IMR-90 (cell line): ENCODE measurements at regions not wholly inside any gene's neighbourhood (a gene's known extent, or its start where the extent isn't known, plus 50 kb on each side); places are given as distances from the start of the nearest gene placed in this dataset.

Source experiments
- ATAC-seq: fragments of 200-7000 bp; cut with Tn5 transposase; 2 replicates; pipeline ENCODE4 v1.9.1; 2020; ENCODE audit warnings: low read depth, mild to moderate bottlenecking, moderate library complexity
- BruUV-seq: library from RNA; stranded (reverse); fragments of 400-500 nt; replicated peaks from 2 replicates; lab custom pipeline; 2021; lab: Mats Ljungman, UMichigan
- CTCF ChIA-PET: fragments of 300-600 bp; formaldehyde crosslinking; extraction: SDS; loops from one replicate; lab custom pipeline; 2021; ENCODE audit warnings: antibody characterized with exemption; lab: Yijun Ruan, JAX
- POLR2A ChIA-PET: fragments of 300-600 bp; sonication (Branson Sonifier 250); formaldehyde crosslinking; loops from one replicate; lab custom pipeline; 2022; ENCODE audit warnings: antibody characterized with exemption; ENCODE audit not compliant: unreplicated experiment; lab: Charles Lee
- DNase-seq: peaks from one replicate; pipeline ENCODE4 v3.0.0; 2013
- H2AFZ ChIP-seq: replicated peaks from 2 replicates; pipeline ENCODE3; 2013; ENCODE audit warnings: low read length, mild to moderate bottlenecking; ENCODE audit not compliant: poor library complexity
- H2AK5ac ChIP-seq: 2 replicates; pipeline ENCODE4 v1.6.1; 2013; ENCODE audit warnings: low read depth, low read length, inconsistent platforms
- H2AK9ac ChIP-seq: replicated peaks from 2 replicates; pipeline ENCODE3; 2013; ENCODE audit warnings: mild to moderate bottlenecking, low read depth, low read length, moderate library complexity; ENCODE audit not compliant: poor library complexity
- H2BK120ac ChIP-seq: 2 replicates; pipeline ENCODE4 v1.6.1; 2013; ENCODE audit warnings: low read depth, low read length, inconsistent platforms
- H2BK15ac ChIP-seq: 3 replicates; pipeline ENCODE4 v1.6.1; 2013; ENCODE audit warnings: low read depth, low read length, inconsistent platforms
- H2BK20ac ChIP-seq: 2 replicates; pipeline ENCODE4 v1.6.1; 2013; ENCODE audit warnings: low read depth, mild to moderate bottlenecking, inconsistent platforms, low read length, moderate library complexity
- H2BK5ac ChIP-seq: 2 replicates; pipeline ENCODE4 v1.6.1; 2013; ENCODE audit warnings: mild to moderate bottlenecking, low read depth, low read length, inconsistent platforms; ENCODE audit not compliant: poor library complexity, severe bottlenecking
- H3K14ac ChIP-seq: replicated peaks from 2 replicates; pipeline ENCODE4 v1.6.1; 2013; ENCODE audit warnings: low read depth, low read length, inconsistent platforms
- H3K18ac ChIP-seq: 2 replicates; pipeline ENCODE4 v1.6.1; 2013; ENCODE audit warnings: low read depth, low read length, control low read depth
- H3K23ac ChIP-seq: 2 replicates; pipeline ENCODE4 v1.6.1; 2013; ENCODE audit warnings: low read depth, low read length, inconsistent platforms
- H3K27ac ChIP-seq: 2 replicates; pipeline ENCODE4 v1.5.1; 2013; ENCODE audit warnings: mild to moderate bottlenecking, control low read depth, low read length; ENCODE audit not compliant: insufficient read depth
- H3K27me3 ChIP-seq: 2 replicates; pipeline ENCODE4 v1.6.1; 2013; ENCODE audit warnings: low read length; ENCODE audit not compliant: control insufficient read depth, insufficient read depth
- H3K36me3 ChIP-seq: 2 replicates; pipeline ENCODE4 v1.6.1; 2013; ENCODE audit warnings: low read length, mixed read lengths; ENCODE audit not compliant: control insufficient read depth, insufficient read depth
- H3K4ac ChIP-seq: 2 replicates; pipeline ENCODE4 v1.6.1; 2013; ENCODE audit warnings: low read depth, low read length, inconsistent platforms
- H3K4me1 ChIP-seq: 2 replicates; pipeline ENCODE4 v1.6.1; 2013; ENCODE audit warnings: low read length, mixed read lengths; ENCODE audit not compliant: control insufficient read depth, insufficient read depth
- H3K4me2 ChIP-seq: 2 replicates; pipeline ENCODE4 v1.6.1; 2013; ENCODE audit warnings: low read depth, mild to moderate bottlenecking, control low read depth, low read length, moderate library complexity
- H3K4me3 ChIP-seq: 2 replicates; pipeline ENCODE4 v1.5.1; 2013; ENCODE audit warnings: low read depth, mild to moderate bottlenecking, control low read depth, low read length, moderate library complexity; ENCODE audit not compliant: insufficient read depth
- H3K56ac ChIP-seq: 2 replicates; pipeline ENCODE4 v1.6.1; 2013; ENCODE audit warnings: low read length, inconsistent platforms; ENCODE audit not compliant: insufficient read depth; ENCODE audit errors: extremely low read depth
- H3K79me1 ChIP-seq, 2 experiments: 2 replicates each; pipeline ENCODE4 v1.6.1; 2013; ENCODE audit warnings: low read length in 2 of 2, inconsistent platforms in 1 of 2, low read depth in 1 of 2
- H3K9ac ChIP-seq: 2 replicates; pipeline ENCODE4 v1.6.1; 2013; ENCODE audit warnings: low read depth, low read length, control low read depth
- H3K9me1 ChIP-seq: 2 replicates; pipeline ENCODE4 v1.6.1; 2013; ENCODE audit warnings: low read length, inconsistent platforms; ENCODE audit not compliant: insufficient read depth
- H3K9me3 ChIP-seq: 2 replicates; pipeline ENCODE4 v1.6.1; 2013; ENCODE audit warnings: low read length; ENCODE audit not compliant: control insufficient read depth, insufficient read depth
- H4K20me1 ChIP-seq: 2 replicates; pipeline ENCODE4 v1.6.1; 2013; ENCODE audit warnings: low read length, inconsistent platforms; ENCODE audit not compliant: insufficient read depth
- H4K5ac ChIP-seq: 2 replicates; pipeline ENCODE4 v1.6.1; 2013; ENCODE audit warnings: mild to moderate bottlenecking, low read depth, low read length, control low read depth
- H4K8ac ChIP-seq, 2 experiments: 2 replicates each; pipeline ENCODE4 v1.6.1; 2013; ENCODE audit warnings: low read depth in 2 of 2, low read length in 2 of 2, control low read depth in 1 of 2, inconsistent platforms in 1 of 2
- H4K91ac ChIP-seq: 2 replicates; pipeline ENCODE4 v1.6.1; 2013; ENCODE audit warnings: low read depth, low read length, inconsistent platforms; ENCODE audit not compliant: insufficient read depth
- CEBPB ChIP-seq: IDR thresholded peaks from 2 replicates; pipeline ENCODE4 v1.6.1; 2012; ENCODE audit warnings: low read depth, low read length, improper control_type of control experiment
- CHD1 ChIP-seq: IDR thresholded peaks from 2 replicates; pipeline ENCODE4 v1.6.1; 2012; ENCODE audit warnings: low read depth, low read length, improper control_type of control experiment
- MAZ ChIP-seq: IDR thresholded peaks from 2 replicates; pipeline ENCODE4 v1.6.1; 2012; ENCODE audit warnings: low read depth, mild to moderate bottlenecking, low read length, improper control_type of control experiment, moderate library complexity, borderline replicate concordance
- MXI1 ChIP-seq: IDR thresholded peaks from 2 replicates; pipeline ENCODE4 v1.6.1; 2012; ENCODE audit warnings: low read depth, mild to moderate bottlenecking, low read length, moderate library complexity, borderline replicate concordance
- NFE2L2 ChIP-seq: fragments of 150-350 bp; IDR thresholded peaks from 2 replicates; pipeline ENCODE4 v1.6.1; 2016; ENCODE audit warnings: low read depth, mild to moderate bottlenecking, low read length
- POLR2A ChIP-seq: IDR thresholded peaks from 2 replicates; pipeline ENCODE4 v1.6.1; 2012; ENCODE audit warnings: mild to moderate bottlenecking, low read depth, low read length
- RCOR1 ChIP-seq: IDR thresholded peaks from 2 replicates; pipeline ENCODE4 v1.6.1; 2012; ENCODE audit warnings: mild to moderate bottlenecking, low read length, improper control_type of control experiment; ENCODE audit not compliant: insufficient replicate concordance
- WGBS, 2 experiments: methylation state at CpG; one replicate each; pipeline versions ENCODE4 v1.1.5 to v1.1.7; 2013; ENCODE audit warnings: missing lambda C conversion rate in 2 of 2; ENCODE audit not compliant: insufficient read length in 1 of 2; ENCODE audit errors: extremely low coverage in 2 of 2; 5-methylcytosine and 5-hydroxymethylcytosine counted together
- dilution Hi-C: fragments of 300-500 bp; cut with HindIII; formaldehyde crosslinking; loops from one replicate; pipeline ENCODE4 v1.14.3; 2018; ENCODE audit warnings: low sequenced_read_pairs; ENCODE audit not compliant: unreplicated experiment
- in situ Hi-C: fragments of 300-500 bp; cut with MboI; formaldehyde crosslinking; loops from 3 replicates; pipeline ENCODE4 v1.14.3; 2019; ENCODE audit warnings: low sequenced_read_pairs, inconsistent platforms, mixed read lengths
- intact Hi-C: fragments of 100-400 bp; cut with micrococcal nuclease; formaldehyde crosslinking; loops from 2 replicates; pipeline ENCODE4 v1.10.0; 2022
- TF ChIP-seq, protein P1 (sequence below): fragments of 150-350 bp; IDR thresholded peaks from 2 replicates; pipeline ENCODE4 v1.6.1; 2016; ENCODE audit warnings: low read depth, mild to moderate bottlenecking, low read length, moderate library complexity, borderline replicate concordance

DNA sequence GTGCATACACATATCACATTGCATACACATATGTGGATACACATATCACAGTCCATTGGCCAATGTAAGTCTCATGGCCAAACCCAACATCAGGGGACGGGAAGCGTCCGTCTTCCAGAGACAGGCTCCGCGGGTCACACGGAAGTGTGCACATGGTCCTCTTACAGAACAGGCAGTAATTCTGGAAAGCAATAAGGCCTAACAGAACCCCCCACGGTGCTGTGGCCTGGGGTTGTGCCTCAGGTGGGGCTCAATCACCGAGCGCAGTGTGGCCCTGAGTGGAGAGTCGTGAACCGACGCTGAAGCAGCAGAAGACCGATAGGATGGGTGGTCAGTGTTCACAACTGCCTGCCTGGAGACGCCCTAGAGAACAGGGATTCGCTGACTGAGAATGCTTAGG is 857.3 kb downstream of the GALR1 start:
- Histone ChIP-seq H2AK9ac (no peak overlapping the region), H2BK120ac (no peak overlapping the region), H3K9ac (no peak overlapping the region), H3K4ac (no peak overlapping the region), H3K79me1 (no peaks in the 10 kb centered on the region), H3K18ac (no peak overlapping the region), H3K9me3 (peaks cover 40% of the 10 kb centered on the region), H3K56ac (no peak overlapping the region), H4K5ac (no peak overlapping the region), H2BK5ac (no peak overlapping the region), H3K4me3 (no peak overlapping the region), H4K20me1 (no peaks in the 10 kb centered on the region), H2AK5ac (no peak overlapping the region), H3K27ac (no peak overlapping the region), H3K36me3 (no peaks in the 10 kb centered on the region), H3K27me3 (no peaks in the 10 kb centered on the region), H4K8ac (no peak overlapping the region), H3K4me2 (no peak overlapping the region), H3K9me1 (no peaks in the 10 kb centered on the region), H3K4me1 (no peaks in the 10 kb centered on the region), H2BK15ac (no peak overlapping the region), H2BK20ac (no peak overlapping the region), H4K91ac (no peak overlapping the region), H3K23ac (no peak overlapping the region), H3K14ac (no peak overlapping the region), H2AFZ (no peak overlapping the region)
- BruUV-seq = no TSS peak
- in situ Hi-C loops (no loop called here), intact Hi-C loops (no loop called here), dilution Hi-C loops (no loop called here)
- no peak for TF ChIP-seq POLR2A
- no peak for TF ChIP-seq NFE2L2
- TF ChIP-seq MAZ = no peak
- no peak for TF ChIP-seq RCOR1
- TF ChIP-seq CHD1 = no peak
- TF ChIP-seq, protein P1, sequence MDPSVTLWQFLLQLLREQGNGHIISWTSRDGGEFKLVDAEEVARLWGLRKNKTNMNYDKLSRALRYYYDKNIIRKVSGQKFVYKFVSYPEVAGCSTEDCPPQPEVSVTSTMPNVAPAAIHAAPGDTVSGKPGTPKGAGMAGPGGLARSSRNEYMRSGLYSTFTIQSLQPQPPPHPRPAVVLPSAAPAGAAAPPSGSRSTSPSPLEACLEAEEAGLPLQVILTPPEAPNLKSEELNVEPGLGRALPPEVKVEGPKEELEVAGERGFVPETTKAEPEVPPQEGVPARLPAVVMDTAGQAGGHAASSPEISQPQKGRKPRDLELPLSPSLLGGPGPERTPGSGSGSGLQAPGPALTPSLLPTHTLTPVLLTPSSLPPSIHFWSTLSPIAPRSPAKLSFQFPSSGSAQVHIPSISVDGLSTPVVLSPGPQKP = no peak
- TF ChIP-seq MXI1 = no peak
- no peak for TF ChIP-seq CEBPB
- ATAC-seq (no peak), DNase-seq (no peak)
- ChIA-PET CTCF (no interaction called here), POLR2A (no interaction called here)
- 89% methylated on average over 9 of the region's 15 CpGs; no CpG with 5 or more reads in 1 of the 2 experiments for WGBS, 2 experiments
